ENCODE measurements at regions not wholly inside any gene's neighbourhood (a gene's known extent, or its start where the extent isn't known, plus 50 kb on each side); places are given as distances from the start of the nearest gene placed in this dataset.

DNA sequence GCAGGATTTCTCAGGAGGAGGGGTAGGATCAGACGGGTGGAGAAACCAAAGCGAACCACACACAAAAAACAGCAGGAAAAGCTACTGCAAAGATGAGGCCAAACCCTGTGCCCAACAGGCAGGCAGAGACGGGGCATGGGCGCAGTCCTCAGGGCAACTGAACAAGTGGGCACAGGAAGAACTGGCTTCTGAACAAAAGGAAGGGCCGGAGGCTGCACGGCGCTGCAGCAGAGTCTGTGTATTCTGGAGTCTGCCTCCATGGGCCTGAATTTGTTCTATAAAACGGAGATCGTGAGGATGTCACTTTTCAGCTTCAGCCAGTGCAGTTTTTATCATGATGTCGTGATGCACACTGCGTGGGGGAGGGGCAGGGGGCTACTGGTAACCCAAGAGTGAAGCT is 1026.0 kb downstream of the TBC1D22A start:
- TF ChIP-seq ZNF747 (tag by site-specific recombination; IDR thresholded peaks at IDR 0.05) (no peak), ZBTB7A (tag by site-specific recombination; IDR thresholded peaks at IDR 0.05; ENCODE audit: low read depth) (no peak), ZNF292 (tag by site-specific recombination; IDR thresholded peaks at IDR 0.05; ENCODE audit: borderline replicate concordance, low read depth) (no peak), REPIN1 (tag by site-specific recombination; IDR thresholded peaks at IDR 0.05; ENCODE audit: low read depth) (no peak)
- TF ChIP-seq, protein P1, sequence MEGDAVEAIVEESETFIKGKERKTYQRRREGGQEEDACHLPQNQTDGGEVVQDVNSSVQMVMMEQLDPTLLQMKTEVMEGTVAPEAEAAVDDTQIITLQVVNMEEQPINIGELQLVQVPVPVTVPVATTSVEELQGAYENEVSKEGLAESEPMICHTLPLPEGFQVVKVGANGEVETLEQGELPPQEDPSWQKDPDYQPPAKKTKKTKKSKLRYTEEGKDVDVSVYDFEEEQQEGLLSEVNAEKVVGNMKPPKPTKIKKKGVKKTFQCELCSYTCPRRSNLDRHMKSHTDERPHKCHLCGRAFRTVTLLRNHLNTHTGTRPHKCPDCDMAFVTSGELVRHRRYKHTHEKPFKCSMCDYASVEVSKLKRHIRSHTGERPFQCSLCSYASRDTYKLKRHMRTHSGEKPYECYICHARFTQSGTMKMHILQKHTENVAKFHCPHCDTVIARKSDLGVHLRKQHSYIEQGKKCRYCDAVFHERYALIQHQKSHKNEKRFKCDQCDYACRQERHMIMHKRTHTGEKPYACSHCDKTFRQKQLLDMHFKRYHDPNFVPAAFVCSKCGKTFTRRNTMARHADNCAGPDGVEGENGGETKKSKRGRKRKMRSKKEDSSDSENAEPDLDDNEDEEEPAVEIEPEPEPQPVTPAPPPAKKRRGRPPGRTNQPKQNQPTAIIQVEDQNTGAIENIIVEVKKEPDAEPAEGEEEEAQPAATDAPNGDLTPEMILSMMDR (tag by site-specific recombination; IDR thresholded peaks at IDR 0.05) = no peak
- TF ChIP-seq, protein P2, sequence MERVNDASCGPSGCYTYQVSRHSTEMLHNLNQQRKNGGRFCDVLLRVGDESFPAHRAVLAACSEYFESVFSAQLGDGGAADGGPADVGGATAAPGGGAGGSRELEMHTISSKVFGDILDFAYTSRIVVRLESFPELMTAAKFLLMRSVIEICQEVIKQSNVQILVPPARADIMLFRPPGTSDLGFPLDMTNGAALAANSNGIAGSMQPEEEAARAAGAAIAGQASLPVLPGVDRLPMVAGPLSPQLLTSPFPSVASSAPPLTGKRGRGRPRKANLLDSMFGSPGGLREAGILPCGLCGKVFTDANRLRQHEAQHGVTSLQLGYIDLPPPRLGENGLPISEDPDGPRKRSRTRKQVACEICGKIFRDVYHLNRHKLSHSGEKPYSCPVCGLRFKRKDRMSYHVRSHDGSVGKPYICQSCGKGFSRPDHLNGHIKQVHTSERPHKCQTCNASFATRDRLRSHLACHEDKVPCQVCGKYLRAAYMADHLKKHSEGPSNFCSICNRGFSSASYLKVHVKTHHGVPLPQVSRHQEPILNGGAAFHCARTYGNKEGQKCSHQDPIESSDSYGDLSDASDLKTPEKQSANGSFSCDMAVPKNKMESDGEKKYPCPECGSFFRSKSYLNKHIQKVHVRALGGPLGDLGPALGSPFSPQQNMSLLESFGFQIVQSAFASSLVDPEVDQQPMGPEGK (tag by site-specific recombination; IDR thresholded peaks at IDR 0.05) = no peak
- TF ChIP-seq, protein P3, sequence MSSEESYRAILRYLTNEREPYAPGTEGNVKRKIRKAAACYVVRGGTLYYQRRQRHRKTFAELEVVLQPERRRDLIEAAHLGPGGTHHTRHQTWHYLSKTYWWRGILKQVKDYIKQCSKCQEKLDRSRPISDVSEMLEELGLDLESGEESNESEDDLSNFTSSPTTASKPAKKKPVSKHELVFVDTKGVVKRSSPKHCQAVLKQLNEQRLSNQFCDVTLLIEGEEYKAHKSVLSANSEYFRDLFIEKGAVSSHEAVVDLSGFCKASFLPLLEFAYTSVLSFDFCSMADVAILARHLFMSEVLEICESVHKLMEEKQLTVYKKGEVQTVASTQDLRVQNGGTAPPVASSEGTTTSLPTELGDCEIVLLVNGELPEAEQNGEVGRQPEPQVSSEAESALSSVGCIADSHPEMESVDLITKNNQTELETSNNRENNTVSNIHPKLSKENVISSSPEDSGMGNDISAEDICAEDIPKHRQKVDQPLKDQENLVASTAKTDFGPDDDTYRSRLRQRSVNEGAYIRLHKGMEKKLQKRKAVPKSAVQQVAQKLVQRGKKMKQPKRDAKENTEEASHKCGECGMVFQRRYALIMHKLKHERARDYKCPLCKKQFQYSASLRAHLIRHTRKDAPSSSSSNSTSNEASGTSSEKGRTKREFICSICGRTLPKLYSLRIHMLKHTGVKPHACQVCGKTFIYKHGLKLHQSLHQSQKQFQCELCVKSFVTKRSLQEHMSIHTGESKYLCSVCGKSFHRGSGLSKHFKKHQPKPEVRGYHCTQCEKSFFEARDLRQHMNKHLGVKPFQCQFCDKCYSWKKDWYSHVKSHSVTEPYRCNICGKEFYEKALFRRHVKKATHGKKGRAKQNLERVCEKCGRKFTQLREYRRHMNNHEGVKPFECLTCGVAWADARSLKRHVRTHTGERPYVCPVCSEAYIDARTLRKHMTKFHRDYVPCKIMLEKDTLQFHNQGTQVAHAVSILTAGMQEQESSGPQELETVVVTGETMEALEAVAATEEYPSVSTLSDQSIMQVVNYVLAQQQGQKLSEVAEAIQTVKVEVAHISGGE (tag by site-specific recombination; conservative IDR thresholded peaks at IDR 0.05; ENCODE audit: low read depth) = no peak
